ENCODE measurements at regions not wholly inside any gene's neighbourhood (a gene's known extent, or its start where the extent isn't known, plus 50 kb on each side); places are given as distances from the start of the nearest gene placed in this dataset.
"Not testable (repeated sequence)": the region's sequence is repeated elsewhere in the genome, so short reads cannot be mapped to it uniquely, and the experiment has no call there.

- no peak overlapping the region for H3K4me3 Mint-ChIP-seq
- H3K9me3 Mint-ChIP-seq = no peaks in the 10 kb centered on the region
- TF ChIP-seq, protein P1, sequence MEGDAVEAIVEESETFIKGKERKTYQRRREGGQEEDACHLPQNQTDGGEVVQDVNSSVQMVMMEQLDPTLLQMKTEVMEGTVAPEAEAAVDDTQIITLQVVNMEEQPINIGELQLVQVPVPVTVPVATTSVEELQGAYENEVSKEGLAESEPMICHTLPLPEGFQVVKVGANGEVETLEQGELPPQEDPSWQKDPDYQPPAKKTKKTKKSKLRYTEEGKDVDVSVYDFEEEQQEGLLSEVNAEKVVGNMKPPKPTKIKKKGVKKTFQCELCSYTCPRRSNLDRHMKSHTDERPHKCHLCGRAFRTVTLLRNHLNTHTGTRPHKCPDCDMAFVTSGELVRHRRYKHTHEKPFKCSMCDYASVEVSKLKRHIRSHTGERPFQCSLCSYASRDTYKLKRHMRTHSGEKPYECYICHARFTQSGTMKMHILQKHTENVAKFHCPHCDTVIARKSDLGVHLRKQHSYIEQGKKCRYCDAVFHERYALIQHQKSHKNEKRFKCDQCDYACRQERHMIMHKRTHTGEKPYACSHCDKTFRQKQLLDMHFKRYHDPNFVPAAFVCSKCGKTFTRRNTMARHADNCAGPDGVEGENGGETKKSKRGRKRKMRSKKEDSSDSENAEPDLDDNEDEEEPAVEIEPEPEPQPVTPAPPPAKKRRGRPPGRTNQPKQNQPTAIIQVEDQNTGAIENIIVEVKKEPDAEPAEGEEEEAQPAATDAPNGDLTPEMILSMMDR (IDR thresholded peaks at IDR 0.05) = no peak
- no peaks in the 10 kb centered on the region for H3K36me3 Mint-ChIP-seq (ENCODE audit: low read depth)
- H3K27me3 Mint-ChIP-seq (ENCODE audit: low read depth, poor library complexity) = peaks cover 2% of the 10 kb centered on the region
- H3K27ac Mint-ChIP-seq = no peak overlapping the region
- DNase-seq = no peak
- H3K4me1 Mint-ChIP-seq = no peaks in the 10 kb centered on the region
Measured at GRCh38 chr4:120005527-120005926, 61.1 kb downstream of the MAD2L1 start.

DNA sequence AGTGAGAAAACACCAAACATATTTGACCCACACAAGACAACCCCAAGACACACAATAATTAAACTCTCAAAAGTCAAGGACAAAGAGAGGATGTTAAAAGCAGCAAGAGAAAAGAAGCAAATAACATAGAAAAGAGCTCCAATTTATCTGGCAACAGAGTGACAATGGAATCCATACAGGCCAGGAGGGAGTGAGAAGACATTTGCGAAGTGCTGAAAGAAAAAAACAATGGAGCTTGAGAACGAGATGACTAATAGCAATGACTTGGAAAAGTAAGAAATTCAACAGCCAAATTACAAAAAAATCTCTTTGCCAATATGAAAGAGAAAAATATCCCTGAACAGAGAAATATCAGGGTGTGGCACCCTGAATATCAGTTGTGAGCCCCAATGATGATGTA, 61.6 kb downstream of the MAD2L1 start:
- Mint-ChIP-seq H3K27ac (peak overlapping the region; percentile 4), H3K36me3 (ENCODE audit: low read depth) (no peaks in the 10 kb centered on the region), H3K27me3 (ENCODE audit: low read depth, poor library complexity) (peaks cover 2% of the 10 kb centered on the region), H3K4me1 (no peaks in the 10 kb centered on the region), H3K9me3 (no peaks in the 10 kb centered on the region), H3K4me3 (no peak overlapping the region)
- TF ChIP-seq, protein P1 (IDR thresholded peaks at IDR 0.05) = no peak
- DNase-seq = no peak

DNA sequence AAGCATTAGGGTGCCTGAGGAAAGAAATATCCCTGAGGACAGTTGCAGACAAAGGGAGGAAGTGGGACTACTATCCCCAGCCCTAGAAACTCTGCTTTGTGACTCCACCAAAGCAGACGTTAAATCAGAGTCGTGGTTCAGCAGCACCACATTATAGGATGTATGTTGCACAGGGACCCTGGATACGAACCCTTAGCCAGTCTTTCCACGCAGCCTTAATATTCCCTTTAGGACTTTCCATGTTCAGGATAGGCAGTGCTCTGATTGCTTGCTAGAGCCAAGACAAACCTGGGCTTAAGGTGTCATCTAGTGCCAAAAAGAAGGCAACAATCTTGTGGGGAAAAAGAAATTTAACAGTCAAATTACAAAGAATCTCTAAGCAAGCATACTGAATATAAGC, 62.6 kb downstream of the MAD2L1 start:
- no peaks in the 10 kb centered on the region for H3K4me1 Mint-ChIP-seq
- no peak for DNase-seq
- no peaks in the 10 kb centered on the region for H3K9me3 Mint-ChIP-seq

DNA sequence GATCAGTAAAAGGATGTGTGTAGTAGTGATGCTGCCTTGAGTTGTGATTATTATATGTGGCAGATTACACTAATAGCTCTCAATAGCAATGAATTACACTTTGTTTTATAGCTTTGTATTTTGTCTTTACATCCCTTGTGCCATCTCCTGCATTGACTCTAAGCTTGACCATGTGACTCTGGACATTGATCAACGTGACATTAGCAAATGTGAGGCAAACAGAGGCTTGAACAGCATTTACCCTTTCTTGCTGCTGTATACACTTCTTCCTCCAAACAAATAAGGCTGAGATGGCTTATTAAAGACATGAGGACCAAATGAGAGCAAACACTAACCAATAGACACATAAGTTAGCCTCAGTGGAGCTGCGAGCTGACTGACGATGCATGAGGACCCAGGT, 63.5 kb downstream of the MAD2L1 start:
- TF ChIP-seq, protein P1 (IDR thresholded peaks at IDR 0.05) = no peak
- DNase-seq = no peak
- H3K27ac Mint-ChIP-seq = no peak overlapping the region
- no peak overlapping the region for H3K4me3 Mint-ChIP-seq
- H3K36me3 Mint-ChIP-seq (ENCODE audit: low read depth) = no peaks in the 10 kb centered on the region
- no peaks in the 10 kb centered on the region for H3K4me1 Mint-ChIP-seq
- peaks cover 2% of the 10 kb centered on the region for H3K27me3 Mint-ChIP-seq (ENCODE audit: low read depth, poor library complexity)
- H3K9me3 Mint-ChIP-seq = no peaks in the 10 kb centered on the region

More for the DNA sequence above, 62.6 kb downstream of the MAD2L1 start:
- Mint-ChIP-seq H3K27me3 (ENCODE audit: low read depth, poor library complexity) (peaks cover 2% of the 10 kb centered on the region), H3K4me3 (no peak overlapping the region), H3K27ac (no peak overlapping the region), H3K36me3 (ENCODE audit: low read depth) (no peaks in the 10 kb centered on the region)
- TF ChIP-seq, protein P1 (IDR thresholded peaks at IDR 0.05) = no peak

- H3K36me3 Mint-ChIP-seq (ENCODE audit: low read depth) = no peaks in the 10 kb centered on the region
- H3K4me1 Mint-ChIP-seq = no peaks in the 10 kb centered on the region
- H3K27ac Mint-ChIP-seq = no peak overlapping the region
- no peaks in the 10 kb centered on the region for H3K9me3 Mint-ChIP-seq
- no peak for DNase-seq
- TF ChIP-seq, protein P1 (IDR thresholded peaks at IDR 0.05) = no peak
- no peak overlapping the region for H3K4me3 Mint-ChIP-seq
- H3K27me3 Mint-ChIP-seq (ENCODE audit: low read depth, poor library complexity) = no peaks in the 10 kb centered on the region
Measured at GRCh38 chr4:120001850-120002249, 64.8 kb downstream of the MAD2L1 start.

DNA sequence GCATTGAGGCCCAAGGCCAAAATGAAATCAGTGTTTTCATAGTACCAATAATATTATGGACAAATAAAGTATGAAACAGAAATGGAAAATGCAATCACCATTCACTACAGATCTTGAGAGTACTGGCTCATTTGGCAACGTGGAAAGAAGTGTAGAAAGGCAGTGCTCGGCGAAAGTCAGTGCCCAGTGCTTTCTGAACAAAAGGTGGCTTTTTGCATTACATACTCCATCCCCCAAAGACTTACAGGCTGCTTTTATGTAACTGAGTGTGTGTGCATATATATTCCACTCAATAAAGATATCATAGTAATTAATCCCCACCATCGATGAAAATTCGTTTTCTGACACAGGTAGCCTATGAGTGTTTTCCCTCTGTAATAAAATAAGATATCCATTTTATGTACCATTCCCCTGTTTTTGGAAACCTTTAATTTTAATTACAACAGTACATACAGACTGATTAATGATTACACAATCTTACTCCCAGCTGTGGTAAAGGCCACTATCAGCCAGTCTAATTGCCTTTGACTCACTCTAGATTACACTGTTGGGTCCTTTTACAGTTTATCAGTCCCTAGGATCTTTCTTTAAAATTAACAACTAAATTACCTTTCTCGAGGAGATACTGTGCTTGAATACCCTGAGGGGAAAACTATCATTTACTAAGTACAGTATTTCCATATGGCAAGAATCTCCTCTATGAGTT, 65.9 kb downstream of the MAD2L1 start:
- TF ChIP-seq, protein P1 (IDR thresholded peaks at IDR 0.05) = no peak
- Mint-ChIP-seq H3K4me3 (no peak overlapping the region), H3K27me3 (ENCODE audit: low read depth, poor library complexity) (peaks cover 2% of the 10 kb centered on the region), H3K9me3 (no peaks in the 10 kb centered on the region), H3K36me3 (ENCODE audit: low read depth) (no peaks in the 10 kb centered on the region), H3K27ac (no peak overlapping the region), H3K4me1 (no peaks in the 10 kb centered on the region)
- DNase-seq = no peak

DNA sequence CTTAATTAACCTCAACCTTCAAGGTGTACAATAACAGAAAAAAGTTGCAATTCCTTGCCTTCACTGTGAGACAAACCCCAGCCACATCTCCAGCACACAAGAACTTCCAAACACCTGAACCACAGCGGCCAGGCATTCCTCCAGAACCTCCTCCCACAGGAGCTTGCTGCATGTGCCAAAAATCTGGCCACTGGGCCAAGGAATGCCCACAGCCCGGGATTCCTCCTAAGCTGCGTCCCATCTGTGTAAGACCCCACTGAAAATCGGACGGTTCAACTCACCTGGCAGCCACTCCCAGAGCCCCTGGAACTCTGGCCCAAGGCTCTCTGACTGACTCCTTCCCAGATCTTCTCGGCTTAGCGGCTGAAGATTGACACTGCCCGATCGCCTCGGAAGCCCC, 70.6 kb downstream of the MAD2L1 start:
- not testable (repeated sequence) for H3K36me3 Mint-ChIP-seq (ENCODE audit: low read depth); H3K27ac Mint-ChIP-seq; DNase-seq; H3K4me3 Mint-ChIP-seq; H3K9me3 Mint-ChIP-seq; H3K4me1 Mint-ChIP-seq
- H3K27me3 Mint-ChIP-seq (ENCODE audit: low read depth, poor library complexity) = peaks cover 18% of the 10 kb centered on the region
